ENCODE measurements at regions not wholly inside any gene's neighbourhood (a gene's known extent, or its start where the extent isn't known, plus 50 kb on each side); places are given as distances from the start of the nearest gene placed in this dataset.
"Not testable (repeated sequence)": the region's sequence is repeated elsewhere in the genome, so short reads cannot be mapped to it uniquely, and the experiment has no call there.

DNA sequence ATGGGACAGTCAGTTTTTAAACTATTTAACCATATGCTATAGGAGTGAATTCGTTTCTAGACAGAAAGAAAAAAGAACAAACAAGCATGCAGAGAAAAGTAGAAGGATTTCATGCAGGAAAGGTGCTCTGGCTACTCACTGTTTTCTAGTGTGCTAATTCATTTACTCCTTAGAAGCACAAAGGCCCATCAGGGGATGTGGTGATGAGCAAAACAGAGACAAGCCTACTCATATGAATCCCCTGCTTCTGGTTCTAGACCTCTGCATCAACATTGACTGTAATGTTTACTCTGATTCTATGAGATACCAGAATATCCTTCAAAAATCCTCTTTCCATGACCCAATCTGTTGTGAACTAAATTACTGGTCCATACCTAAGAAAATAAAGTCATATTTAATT lies 801.9 kb downstream of the PLOD2 start:
- DNase-seq = no peak

DNA sequence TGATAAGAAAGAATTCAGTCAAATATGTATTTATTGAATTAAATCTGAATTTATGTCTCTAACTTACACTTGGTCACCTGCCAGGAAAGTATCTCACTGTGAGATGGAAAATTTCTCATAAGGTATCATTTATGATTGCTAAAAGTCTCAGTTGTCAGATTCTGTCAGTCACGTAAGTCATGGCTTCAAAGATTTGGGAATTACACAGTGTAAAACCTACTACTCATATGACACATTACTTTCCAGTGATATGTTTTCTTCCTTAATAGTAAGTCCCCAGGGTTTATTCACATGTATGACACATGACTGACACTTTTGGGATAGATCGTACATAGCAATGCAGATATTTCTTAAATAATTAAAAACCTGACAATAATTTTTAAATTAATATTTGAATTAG lies 792.2 kb downstream of the PLOD2 start:
- no peak for DNase-seq

DNA sequence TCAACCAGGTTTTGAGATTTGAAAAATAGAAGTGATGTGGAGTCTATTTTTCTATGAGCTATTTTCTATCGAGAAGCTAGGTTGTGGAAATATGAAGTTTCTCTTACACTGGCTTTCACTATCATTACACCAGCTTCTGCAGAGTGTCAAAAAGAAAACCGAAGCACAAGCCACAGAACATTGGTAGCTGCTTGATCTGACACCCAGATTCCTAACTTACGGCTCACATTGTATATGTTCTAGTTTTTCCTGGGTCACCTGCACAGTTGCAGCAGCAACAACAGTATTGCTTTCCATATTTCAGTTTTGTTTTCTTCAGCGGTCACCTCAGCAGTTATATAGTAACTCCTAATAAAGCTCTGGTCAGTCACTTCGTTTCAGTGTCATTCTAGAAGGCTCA lies 790.1 kb downstream of the PLOD2 start:
- no peak for DNase-seq

DNA sequence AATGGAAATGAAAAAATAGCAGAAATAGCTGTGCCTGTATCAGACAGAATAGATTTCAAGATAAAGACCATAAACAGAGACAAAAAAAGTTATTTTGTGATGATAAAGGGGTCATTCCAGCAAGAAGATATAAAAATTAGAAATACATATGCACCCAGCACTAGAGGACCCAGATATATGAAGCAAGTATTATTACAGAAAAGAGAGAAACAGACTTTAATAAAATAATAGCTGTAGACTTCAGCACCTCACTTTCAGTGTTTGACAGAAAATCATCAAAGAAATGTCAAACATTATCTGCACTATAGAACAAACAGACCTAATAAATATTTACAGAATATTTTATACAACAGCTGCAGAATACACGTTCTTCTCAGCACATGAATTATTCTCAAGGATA lies 783.7 kb downstream of the PLOD2 start:
- no peak for DNase-seq

DNA sequence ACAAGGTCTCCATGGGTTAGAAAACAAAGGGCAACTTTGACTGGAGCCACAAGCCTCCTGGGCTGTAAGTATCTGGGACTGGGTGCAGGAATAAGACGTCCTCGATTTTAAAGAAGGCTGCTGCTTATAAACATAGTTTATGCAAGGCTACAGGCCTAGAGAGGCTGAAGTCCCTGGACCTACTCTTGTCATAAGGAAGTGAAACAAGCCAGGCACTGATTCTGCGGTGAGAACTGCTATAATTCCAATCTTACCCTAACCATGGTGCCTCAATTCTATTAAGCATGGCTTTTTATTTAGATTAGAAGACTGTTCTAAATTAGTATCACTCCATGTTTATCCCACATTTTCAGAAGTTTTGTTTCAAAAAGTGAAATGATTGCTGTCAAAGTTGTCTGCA lies 777.6 kb downstream of the PLOD2 start:
- no peak for DNase-seq

DNA sequence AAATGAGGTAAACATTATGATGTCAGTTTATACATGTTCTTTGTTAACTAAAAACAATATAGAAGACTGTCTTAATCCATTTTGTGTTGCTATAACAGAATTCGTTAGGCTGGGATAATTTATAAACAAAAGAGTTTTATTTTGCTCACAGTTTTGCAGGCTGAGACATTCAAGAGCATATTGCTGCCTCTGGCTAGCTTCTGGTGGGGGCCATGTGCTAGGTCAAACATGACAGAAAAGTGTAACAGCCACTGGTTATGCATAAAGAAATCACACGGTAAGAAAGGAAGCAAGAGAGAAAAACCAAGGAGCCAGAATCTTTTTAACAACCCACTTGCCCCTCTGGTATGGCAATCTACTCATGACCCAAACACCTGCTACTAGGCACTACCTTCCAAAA lies 776.7 kb downstream of the PLOD2 start:
- no peak for DNase-seq

DNA sequence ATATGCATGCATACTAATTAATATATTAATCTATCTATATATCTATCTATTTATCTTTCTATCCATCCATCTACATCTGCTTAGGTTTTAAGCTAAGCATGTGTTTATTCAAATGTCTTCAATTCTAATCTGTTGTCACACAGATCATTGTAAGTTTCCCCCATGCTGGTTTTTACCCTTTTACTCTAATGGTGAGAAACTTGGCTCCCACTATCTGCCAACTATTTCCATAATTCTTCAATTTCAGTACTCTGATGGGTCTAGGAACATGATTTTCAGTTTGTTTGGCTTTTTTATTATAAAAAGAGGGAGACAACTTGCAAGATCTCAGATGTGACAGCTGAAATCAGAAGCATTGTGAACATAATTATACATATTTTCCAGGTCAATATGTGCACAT lies 773.8 kb downstream of the PLOD2 start:
- DNase-seq = no peak

DNA sequence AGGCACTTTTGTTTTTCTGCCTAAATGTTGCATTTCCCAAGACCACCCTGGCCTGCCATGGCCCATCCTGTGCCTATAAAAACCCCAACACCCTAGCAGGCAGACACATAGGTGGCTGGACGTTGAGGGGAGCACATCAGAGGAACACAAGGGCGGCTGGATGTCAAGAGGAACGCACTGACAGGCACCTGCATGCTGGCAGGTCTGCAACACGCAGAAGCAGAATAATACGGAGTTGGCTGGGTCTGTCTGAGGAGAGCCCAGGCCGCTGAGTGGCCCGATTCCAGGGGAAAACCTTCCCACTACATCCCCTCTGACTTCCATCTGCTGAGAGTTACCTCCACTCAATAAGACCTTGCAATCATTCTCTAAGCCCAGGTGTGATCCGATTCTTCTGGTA lies 765.6 kb downstream of the PLOD2 start:
- no peak for DNase-seq

DNA sequence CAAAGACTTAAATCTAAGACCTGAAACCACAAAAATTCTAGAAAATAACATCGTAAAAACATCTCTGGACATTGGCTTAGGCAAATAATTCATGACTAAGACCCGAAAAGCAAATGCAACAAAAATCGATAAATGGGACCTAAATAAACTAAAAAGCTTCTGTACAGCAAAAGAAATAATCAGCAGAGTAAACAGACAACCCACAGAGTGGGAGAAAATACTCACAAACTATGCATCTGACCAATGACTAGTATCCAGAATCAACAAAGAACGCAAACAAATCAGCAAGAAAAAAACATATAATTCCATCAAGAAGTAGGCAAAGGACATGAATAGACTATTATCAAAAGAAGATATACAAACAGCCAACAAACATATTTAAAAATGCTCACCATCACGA lies 749.4 kb downstream of the PLOD2 start:
- no peak for DNase-seq

DNA sequence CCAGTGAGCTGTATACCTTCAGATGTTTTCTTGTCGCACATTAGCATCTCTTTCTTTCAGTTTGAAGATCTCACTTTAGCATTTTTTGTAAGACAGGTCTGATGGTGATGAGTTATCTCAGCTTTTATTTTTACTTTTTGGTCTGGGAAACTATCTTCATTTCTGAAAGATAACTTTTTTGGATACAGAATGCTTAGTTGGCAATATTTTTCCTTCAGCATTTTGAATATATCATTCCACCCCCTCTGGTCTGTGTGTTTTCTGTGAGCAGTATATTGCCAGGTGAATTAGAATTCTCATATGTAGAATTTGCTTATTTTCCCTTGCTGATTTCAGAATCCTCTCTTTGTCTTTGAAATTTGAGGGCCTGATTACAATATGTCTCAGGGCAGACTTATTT lies 743.3 kb downstream of the PLOD2 start:
- no peak for DNase-seq

DNA sequence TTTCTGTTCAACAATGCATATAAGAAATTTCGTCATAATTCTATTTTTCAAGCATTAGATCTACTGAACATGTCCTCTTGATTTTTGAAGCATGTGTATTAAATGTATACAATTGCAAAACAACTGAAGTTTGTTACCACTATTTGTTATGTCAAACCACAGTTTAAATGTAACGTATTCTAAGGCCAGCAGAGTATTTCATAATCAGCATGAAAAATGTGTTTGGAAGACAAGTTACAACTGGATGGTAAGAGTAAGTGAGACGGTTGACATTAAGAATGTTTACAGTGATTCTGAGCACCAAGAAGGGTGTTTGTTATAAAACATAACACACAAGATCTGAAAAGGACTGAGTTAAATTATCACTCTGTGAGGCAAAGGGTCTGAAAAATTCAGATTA lies 738.4 kb downstream of the PLOD2 start:
- no peak for DNase-seq

DNA sequence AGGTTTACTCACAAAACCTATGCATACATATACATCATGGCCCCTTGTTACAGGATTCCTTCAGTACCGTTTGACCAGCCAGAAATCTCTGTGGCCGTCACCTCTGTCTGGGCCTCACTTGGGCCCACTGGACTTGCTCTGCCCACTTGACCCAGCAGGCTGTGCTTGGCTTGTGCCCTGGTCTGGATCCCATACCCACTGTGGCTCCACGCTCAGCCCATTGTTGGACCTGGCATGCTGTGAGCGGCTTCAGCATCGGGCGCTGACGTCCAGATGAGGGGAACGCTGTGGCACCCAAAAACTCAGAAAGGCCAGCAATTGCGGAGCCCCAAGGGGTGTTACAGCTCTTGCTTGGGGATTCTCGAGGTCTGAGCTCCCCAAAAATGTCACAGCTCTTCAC lies 733.6 kb downstream of the PLOD2 start:
- no peak for DNase-seq

DNA sequence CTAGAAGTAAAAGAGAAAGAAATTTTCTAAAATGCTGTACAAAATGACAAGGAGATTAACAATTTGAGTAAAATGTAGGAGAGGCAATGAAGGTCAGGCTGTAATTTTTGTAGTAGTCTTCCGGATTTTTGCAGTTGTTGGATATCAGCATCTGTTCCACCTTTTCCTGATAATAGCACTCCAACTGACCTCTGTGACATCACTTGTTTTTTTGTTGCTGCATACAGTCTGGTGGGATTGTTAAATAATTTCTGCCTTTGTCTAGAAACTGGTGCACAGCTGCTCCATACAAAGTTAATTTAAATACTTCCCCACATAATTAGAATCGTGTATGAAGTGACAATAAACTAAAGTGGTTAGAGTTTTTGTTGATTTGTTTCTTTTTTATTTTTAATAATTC lies 731.4 kb downstream of the PLOD2 start:
- DNase-seq = no peak

DNA sequence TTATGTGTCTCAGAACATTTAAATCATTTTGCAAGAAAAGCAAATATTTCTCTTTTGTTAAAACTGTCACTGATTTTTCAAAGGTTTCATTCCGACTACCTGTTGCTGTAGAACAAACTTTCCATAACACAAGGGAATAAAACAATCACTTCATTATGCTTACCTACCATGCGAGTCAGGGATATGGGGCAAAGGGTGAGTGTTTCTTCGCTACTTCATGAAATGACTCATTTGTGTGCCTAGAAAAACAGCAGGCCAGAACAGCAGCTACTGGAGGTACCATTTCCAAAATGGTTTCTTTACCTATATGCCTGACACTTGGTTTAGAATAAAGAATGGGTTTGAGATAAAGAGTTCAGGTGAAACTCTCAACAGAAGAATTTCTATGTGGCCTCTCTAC lies 712.5 kb downstream of the PLOD2 start:
- DNase-seq = no peak

DNA sequence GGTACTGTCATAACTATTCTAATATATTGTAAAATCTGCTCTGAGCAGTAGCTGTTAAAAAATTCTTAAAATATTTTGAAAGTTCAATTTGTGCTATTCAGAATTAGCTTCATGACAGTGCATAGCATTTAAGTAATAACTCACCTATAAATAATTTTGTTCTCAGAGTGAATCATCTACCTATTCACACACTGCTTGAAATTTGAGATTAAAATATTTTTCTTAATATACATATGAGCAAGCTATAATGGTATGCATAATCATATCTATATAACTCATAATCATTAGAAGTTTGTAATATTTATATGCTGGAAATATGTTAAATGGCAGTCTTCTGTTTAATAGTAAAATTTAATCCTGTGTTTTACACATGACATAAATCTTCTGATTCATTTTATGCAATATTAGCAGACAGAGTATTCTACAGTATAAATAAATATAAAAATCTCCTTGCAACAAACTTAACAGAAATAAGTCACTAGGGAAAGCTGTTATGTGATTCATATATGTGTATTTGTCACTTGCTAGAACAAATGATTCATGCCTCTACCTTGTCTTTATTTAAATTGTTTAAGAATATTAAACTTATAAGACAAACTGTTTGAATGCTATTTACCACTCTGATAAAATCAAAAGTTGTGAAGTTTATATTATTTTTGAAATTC lies 710.8 kb downstream of the PLOD2 start:
- no peak for DNase-seq

DNA sequence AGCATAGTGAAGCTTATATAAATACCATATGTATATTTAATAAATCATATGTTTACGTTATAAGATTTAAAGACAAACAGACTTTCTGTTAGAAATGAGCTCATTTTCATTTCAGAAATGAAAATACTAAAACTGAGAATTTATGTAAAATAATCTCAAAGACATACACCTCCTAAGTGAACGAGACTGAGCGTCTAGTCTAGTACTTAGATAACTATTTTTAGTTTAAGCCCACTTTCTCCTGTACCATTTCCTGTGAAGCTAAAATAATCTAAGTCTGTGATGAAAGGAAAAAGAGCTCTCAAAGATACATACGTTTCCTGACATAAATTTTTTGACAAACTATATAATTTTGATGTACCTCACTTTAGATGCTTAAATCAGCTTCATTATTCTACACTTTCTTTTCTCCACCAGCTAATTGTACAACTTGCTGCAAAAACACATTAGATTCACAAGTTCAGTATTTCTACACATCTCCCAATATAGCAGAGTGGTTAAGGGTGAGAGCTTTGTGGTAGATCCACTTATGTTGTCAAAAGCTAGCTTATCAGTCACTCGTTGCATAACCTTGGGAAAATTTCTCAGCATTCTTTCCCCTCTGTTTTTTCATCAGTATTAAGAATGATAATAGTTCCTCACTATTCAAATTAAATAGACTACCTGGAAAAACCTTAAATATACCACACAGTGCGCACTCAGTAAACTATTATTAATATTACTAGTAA lies 703.0 kb downstream of the PLOD2 start:
- no peak for DNase-seq

DNA sequence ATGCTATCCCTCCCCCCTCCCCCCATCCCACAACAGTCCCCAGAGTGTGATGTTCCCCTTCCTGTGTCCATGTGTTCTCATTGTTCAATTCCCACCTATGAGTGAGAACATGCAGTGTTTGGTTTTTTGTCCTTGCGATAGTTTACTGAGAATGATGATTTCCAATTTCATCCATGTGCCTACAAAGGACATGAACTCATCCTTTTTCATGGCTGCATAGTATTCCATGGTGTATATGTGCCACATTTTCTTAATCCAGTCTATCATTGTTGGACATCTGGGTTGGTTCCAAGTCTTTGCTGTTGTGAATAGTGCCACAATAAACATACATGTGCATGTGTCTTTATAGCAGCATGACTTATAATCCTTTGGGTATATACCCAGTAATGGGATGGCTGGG lies 701.3 kb downstream of the PLOD2 start:
- DNase-seq = not testable (repeated sequence)

DNA sequence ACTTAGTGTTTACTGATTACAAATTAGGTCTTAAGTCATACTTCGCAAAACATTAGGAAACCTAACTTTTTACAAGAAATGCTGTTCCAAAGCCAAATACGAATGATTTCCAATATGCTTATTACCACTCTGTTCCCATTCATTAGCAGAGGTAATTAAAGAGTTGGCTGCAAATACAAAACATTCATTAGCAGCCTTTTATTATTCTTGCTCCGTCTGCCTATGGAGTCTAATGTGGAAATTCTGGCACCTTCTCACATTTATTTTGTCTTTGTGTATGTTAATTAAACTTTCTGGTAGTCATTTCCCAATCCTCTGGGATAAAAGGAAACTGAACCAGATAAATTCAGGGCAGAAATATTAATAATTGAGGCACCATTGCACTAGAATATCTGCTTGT lies 689.0 kb downstream of the PLOD2 start:
- DNase-seq = no peak

DNA sequence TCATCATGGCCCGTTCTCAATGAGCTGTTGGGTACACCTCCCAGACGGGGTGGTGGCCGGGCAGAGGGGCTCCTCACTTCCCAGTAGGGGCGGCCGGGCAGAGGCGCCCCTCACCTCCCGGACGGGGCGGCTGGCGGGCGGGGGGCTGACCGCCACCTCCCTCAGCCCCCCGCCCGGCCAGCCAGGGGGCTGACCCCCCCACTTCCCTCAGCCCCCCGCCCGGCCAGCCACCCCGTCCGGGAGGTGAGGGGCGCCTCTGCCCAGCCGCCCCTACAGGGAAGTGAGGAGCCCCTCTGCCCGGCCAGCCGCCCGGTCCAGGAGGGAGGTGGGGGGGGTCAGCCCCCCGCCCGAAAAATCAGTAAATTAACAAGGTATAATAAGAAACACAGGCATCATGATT lies 678.2 kb downstream of the PLOD2 start:
- DNase-seq = not testable (repeated sequence)

DNA sequence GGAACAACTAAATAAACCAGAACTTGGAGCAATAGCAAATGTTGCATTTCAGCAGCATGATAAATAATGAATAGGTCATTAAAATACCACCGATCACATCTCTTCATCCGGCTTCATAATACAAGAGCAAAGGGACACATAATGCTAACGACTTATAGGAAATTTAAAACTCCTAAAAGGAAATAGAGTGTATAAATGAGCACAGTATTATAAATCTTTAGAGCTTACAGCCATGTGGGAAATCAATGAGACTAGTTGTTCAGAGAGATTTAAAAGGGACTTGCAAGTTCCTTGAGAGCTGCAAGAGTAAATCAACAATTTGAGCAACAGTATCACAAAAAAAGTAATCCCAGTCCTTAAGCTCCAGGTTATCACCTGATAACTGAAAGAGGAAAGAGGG lies 677.0 kb downstream of the PLOD2 start:
- no peak for DNase-seq

DNA sequence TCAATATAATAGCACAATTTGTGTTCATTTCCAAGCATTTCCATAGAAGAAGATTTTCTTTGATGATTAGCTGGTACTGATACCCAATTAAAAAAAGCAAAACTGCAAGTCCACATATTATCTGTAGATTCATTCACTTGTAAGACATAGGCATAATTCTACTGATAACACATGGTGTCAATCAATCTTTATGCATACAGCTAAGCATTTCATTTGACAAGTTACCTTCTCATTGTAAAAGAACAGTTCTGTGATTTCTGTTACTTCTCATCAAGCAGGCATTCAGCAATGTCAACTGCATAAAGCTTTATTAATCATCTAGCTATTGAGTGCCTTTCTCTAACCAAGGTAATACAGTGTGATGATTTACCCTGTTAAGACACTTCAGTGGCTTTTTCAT lies 672.0 kb downstream of the PLOD2 start:
- DNase-seq = no peak

DNA sequence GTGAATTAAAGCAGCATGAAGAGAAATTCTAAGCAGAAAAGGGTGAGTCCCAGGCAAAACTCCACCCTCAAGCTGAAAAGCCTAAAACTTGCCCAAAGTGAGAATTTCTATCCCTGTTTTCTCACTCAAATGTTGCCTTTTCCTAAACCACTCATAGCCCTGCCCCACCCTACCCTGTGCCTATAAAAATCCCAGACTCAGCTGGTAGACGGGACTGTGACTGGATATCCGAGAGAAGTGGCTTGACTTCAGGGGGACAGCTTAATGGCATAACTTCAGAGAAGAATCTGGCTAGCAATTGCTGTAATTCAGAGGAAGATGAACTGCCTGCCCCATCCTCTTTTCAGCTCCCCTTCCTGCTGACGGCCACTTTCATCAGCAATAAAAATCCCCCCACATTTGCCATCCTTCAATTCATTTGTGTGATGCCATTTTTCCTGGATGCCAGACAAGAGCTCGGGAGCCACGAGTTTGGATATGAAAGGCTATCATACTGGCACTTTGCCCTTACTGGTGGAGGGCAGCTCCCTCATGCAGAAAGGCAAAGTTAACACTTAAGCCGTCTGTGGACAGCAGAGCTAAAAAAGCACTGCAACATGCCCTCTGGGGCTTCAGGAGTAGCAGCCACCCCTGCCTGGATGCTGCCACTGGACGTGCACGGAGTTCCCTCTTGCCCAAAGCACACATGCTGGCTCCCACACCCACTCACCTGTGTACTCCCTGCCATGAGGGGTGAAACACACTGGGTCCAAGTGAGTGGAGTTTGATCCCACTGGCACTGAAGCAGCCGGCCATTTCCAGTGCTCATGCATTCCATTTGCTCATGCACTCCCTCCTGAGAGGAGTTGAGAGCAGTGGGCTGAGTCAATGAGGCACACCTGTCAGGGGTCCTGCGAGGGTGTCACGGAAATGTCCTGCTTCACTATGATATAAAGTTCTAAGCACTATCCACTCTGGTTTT lies 670.6 kb downstream of the PLOD2 start:
- DNase-seq = no peak

DNA sequence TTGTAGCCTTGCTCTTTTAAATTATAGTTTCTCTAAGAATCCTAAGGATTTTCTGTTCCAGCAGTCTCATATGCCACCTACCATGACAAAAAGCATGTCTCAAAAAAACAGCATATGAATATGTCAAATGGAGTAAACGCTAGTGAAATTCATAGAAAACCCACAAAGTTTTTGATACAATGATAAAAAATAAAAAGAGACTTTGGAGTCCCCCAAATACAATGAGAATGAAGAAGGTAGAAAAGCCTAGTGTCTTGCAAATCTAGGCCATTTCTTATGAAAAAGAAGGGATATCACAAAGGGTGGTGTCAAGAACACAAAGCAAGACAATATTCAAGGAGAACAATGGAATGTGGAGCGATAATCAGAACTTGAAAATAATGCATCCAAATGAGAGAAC lies 668.5 kb downstream of the PLOD2 start:
- no peak for DNase-seq

DNA sequence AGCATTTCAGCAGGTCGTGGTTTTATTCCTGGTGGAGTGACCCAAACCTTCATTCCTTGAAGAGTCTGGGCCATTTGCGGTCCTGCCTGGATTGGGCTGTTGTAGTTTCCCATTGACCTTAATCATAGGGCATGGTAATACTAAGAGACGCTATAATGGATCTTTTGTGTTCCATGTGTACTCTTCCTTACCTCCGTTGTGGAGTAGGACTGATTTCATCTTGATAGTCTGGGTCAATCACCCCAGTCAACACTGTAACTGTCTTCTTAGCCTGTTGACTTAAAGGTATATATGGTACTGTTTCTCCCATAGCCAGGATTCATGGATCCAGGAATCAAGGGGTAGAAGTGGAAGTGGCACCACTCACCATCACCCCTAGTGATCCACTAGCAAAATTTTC lies 643.6 kb downstream of the PLOD2 start:
- not testable (repeated sequence) for DNase-seq

Measured in T1000 (cell line).